ENCODE measurements at regions not wholly inside any gene's neighbourhood (a gene's known extent, or its start where the extent isn't known, plus 50 kb on each side); places are given as distances from the start of the nearest gene placed in this dataset.

DNA sequence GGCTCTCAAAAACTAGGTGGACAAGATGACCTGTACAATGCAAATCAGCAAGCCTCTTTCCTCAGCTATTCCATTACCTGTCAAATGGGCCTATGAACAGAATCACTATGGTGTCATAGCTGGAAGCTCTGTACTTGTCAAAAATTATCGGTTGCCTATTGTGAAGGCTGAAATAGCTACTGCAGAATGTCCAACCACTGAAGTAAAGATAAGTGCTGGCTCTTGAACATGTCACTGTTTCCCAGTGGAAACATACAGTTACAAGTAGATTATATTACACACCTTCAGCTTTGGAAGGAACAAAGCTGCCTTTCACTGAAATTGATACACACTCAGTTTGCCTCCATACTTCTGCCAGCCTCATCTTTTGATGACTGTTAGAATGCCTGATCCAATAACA, 55.5 kb upstream of the PCDH9 start:
- H3K27me3 ChIP-seq (ENCODE audit: low read depth, low read length): no peaks in the 10 kb centered on the region
- H3K4me1 ChIP-seq (ENCODE audit: control insufficient read depth in 1 of 2, insufficient read depth in 2 of 2, low read length in 2 of 2): no peaks in the 10 kb centered on the region
- no peaks in the 10 kb centered on the region for H3K36me3 ChIP-seq (ENCODE audit: control insufficient read depth in 1 of 2, insufficient read depth in 2 of 2, low read length in 2 of 2)
- no peak overlapping the region for H3K4me3 ChIP-seq (ENCODE audit: low read depth in 1 of 2, low read length in 2 of 2)
- H3K27ac ChIP-seq (ENCODE audit: low read length): no peak overlapping the region
- no peaks in the 10 kb centered on the region for H3K9me3 ChIP-seq (ENCODE audit: control insufficient read depth in 1 of 2, low read length in 2 of 2)

DNA sequence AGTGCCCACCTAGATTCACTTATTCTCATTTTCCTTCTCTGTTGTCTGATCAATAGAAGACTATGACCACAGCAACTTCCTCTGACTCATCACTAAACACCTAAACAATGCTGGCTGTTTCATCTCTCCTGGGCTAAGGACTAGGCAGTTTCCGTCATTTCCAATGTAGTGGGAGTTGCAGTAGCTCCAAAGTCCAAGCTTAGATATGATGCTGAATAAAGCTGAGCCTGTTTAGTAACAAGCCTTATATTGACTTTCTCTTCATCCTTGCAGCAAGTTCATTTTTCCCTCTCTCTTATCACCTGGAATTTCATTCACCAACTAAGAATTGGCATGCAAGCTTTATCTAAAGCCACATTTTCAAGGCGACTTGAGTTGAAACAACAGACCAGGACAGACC, 53.5 kb upstream of the PCDH9 start:
- Histone ChIP-seq H3K27me3 (ENCODE audit: low read depth, low read length) (no peaks in the 10 kb centered on the region), H3K36me3 (ENCODE audit: control insufficient read depth in 1 of 2, insufficient read depth in 2 of 2, low read length in 2 of 2) (no peaks in the 10 kb centered on the region), H3K9me3 (ENCODE audit: control insufficient read depth in 1 of 2, low read length in 2 of 2) (no peaks in the 10 kb centered on the region), H3K4me1 (ENCODE audit: control insufficient read depth in 1 of 2, insufficient read depth in 2 of 2, low read length in 2 of 2) (no peaks in the 10 kb centered on the region), H3K4me3 (ENCODE audit: low read depth in 1 of 2, low read length in 2 of 2) (no peak overlapping the region), H3K27ac (ENCODE audit: low read length) (no peak overlapping the region)

DNA sequence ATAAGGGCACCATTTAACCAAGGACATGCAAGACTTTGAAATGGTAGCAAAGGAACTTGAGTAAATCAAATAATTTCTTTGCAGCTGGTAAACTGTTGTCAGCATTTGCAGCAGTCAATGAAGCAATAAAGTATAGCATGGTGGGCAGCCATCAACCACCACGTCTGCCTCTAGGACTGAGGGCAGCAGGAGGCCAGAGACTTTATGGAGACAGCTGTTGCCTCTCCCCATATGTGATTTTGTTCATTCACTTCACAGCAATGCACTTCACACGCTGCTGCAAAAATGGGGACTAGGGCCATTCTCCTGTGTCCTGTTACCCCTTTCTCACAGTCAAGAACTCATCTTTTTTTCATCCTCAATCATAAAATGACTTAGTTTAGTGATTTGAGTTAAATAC, 51.3 kb upstream of the PCDH9 start:
- no peak overlapping the region for H3K4me3 ChIP-seq (ENCODE audit: low read depth in 1 of 2, low read length in 2 of 2)
- H3K4me1 ChIP-seq (ENCODE audit: control insufficient read depth in 1 of 2, insufficient read depth in 2 of 2, low read length in 2 of 2): no peaks in the 10 kb centered on the region
- H3K36me3 ChIP-seq (ENCODE audit: control insufficient read depth in 1 of 2, insufficient read depth in 2 of 2, low read length in 2 of 2): no peaks in the 10 kb centered on the region
- H3K27me3 ChIP-seq (ENCODE audit: low read depth, low read length): no peaks in the 10 kb centered on the region
- no peak overlapping the region for H3K27ac ChIP-seq (ENCODE audit: low read length)
- no peaks in the 10 kb centered on the region for H3K9me3 ChIP-seq (ENCODE audit: control insufficient read depth in 1 of 2, low read length in 2 of 2)

All from muscle layer of duodenum (tissue), 2 donors.